HG03342 (cell line): ENCODE measurements at regions not wholly inside any gene's neighbourhood (a gene's known extent, or its start where the extent isn't known, plus 50 kb on each side); places are given as distances from the start of the nearest gene placed in this dataset.
"Not testable (repeated sequence)": the region's sequence is repeated elsewhere in the genome, so short reads cannot be mapped to it uniquely, and the experiment has no call there.

Experiments
- ATAC-seq: cut with Tn5 transposase; IDR thresholded peaks from one replicate; pipeline ENCODE4 v1.9.1; 2021; ENCODE audit warnings: mild to moderate bottlenecking, moderate library complexity; ENCODE audit not compliant: unreplicated experiment

- no peak for ATAC-seq
Observed at GRCh38 chr16:9337308-9338032, 246.0 kb downstream of the HAPSTR1 start.

DNA sequence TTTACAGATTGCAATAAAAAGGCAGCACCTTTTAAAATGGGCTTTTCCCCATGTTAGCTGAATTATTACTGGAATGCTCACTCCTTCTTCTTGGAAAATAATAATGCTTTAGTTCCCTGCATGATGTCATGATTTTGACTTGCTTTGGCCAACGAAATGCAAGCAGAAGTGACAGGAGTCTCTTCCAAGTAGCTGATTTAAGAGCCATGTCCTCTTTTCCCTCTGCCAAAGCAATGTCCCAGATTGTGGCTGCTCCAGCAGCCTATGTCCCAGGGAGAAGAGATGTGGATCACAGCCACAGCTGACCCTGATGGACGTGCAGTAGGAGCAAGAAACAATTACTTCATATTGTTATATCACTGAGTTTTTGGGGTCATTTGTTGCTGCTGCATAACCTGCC, 246.6 kb downstream of the HAPSTR1 start:
- ATAC-seq, result no peak

DNA sequence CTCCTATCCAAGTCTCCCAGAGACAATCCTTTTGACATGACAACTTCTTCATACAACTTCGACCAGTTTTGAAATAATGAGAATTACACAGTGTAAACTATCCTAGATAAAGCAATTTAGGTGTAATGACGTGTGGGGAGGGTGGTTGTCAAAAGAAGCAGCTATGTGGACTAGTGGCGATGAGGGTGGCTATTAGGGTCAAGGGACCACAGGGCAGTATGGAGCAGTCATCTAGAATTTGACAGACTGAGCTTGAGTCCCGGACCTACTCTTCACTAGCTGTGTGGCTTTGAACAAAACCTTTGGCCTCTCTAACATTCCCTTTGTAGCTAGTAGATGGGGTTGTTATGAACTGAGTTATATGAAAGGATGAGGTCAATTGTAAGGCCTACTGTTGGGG, 247.1 kb downstream of the HAPSTR1 start:
- no peak for ATAC-seq

GRCh38 chr16:9340526-9341256, 249.2 kb downstream of the HAPSTR1 start:
- ATAC-seq, result no peak

DNA sequence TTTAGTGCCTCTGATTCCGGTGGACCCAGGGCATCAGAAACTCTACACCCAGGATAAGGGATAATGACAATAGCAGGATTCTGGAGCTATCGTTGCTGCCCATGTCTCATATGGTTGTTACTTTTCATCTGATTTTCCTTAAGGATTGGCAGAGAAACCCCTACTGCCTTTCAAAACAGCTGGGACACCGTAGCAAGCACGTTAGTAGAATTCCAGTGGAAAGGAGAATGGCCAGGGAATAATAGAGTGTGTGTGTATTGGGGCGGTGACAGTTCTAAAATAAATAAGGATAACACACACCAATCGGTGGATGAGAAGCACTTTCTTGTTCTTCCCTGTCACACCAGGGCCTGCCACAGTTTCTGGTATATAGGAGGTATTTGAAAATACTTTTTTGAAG, 251.8 kb downstream of the HAPSTR1 start:
- ATAC-seq, result no peak

DNA sequence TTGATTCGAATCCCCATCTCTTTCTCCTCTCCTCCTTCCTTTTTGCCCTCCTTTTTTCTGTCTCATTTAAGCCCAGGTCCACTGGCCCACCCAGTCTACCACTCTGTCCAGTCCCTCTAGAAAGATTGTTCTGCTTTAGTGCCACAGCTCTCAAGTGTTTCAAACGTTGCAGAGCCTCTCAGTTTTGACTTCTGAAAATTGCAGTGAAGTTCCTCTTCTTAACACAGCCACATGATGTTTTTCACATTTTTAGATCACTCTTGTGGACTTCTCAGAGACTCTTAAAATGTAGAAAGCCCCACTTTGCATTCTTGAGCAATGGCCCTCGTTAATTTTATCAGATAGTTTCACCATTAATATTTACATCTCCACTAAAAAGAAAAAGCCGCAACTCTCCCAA, 253.1 kb downstream of the HAPSTR1 start:
- ATAC-seq, result no peak

- ATAC-seq, result no peak
Observed at GRCh38 chr16:9345046-9345445, 253.6 kb downstream of the HAPSTR1 start.

- no peak for ATAC-seq
Observed at GRCh38 chr16:9345880-9346279, 254.4 kb downstream of the HAPSTR1 start.

- ATAC-seq, result no peak
Observed at GRCh38 chr16:9348912-9349311, 257.5 kb downstream of the HAPSTR1 start.

DNA sequence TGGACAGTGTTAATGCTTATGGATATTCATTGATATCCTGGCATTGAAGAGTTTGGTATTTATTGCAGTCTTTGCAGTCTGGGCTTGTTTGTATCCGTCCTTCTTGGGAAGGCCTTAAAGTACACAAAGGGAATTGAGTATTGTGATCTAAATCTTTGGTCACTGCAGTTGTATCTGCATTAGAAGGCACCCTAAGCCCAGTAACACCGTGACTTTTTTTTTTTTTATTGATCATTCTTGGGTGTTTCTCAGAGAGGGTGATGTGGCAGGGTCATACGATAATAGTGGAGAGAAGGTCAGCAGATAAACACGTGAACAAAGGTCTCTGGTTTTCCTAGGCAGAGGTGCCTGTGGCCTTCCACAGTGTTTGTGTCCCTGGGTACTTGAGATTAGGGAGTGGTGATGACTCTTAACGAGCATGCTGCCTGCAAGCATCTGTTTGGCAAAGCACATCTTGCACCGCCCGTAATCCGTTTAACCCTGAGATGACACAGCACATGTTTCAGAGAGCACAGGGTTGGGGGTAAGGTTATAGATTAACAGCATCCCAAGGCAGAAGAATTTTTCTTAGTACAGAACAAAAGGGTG, 258.0 kb downstream of the HAPSTR1 start:
- ATAC-seq, result not testable (repeated sequence)

DNA sequence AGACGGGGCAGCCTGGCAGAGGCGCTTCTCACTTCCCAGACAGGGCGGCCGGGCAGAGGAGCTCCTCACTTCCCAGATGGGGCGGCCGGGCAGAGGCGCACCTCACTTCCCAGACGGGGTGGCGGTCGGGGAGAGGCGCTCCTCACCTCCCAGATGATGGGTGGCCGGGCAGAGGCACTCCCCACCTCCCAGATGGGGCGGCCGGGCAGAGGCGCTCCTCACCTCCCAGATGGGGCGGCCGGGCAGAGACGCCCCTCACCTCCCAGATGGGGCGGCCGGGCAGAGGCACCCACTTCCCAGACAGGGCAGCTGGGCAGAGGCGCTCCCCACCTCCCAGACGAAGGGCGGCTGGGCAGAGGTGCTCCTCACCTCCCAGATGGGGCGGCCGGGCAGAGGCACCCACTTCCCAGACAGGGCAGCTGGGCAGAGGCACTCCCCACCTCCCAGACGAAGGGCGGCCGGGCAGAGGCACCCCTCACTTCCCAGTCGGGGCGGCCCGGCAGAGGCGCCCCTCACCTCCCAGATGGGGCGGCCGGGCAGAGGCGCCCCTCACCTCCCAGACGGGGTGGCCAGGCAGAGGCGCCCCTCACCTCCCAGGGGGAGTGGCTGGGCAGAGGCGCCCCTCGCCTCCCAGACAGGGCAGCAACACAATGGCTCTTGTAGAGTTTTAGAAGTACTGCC, 258.8 kb downstream of the HAPSTR1 start:
- ATAC-seq, result not testable (repeated sequence)

DNA sequence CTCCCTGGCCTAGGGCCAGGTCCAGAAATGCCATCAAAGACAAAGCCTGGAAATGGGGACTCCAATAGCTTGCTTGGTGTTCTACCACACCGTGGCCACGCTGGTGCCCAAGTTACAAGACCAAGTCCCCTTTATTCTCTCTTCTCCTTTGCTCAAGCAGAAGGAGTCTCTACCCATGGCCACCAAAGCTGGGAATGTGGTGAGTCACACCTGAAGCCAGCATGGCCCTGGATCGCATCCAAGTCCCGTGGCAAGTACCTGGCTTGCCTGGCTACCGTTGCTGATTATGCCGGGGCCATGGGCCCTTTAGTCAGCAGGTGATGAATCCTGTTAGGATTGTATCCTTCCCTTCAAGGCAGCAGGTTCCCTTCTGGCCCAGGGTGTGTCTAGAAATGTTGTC, 260.0 kb downstream of the HAPSTR1 start:
- no peak for ATAC-seq

DNA sequence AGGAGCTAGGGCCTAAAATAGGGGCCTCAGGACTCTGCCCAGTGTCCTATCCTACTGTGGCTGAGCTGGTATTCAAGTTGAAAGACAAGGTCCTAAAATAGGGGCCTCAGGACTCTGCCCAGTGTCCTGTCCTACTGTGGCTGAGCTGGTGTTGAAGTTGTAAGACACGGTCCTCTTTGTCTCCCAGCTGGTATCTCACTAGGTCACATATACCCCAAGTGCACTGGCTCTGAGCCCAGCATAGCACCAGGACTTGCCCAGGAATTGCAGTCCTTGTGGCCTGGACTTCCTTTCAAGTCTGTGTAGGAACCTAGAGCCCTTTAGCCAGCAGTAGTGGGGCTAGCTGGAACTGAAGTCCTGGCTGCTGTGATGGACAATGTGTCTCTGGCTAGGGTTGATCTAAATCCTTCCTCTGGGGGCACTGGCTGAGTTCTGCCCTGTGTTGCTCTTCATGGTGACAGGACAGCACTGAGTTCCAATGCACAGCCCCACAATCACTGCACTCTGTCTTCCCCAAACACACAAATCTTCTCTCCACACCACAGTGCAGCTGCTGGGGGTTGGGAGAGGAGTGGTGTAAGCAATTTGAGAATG, 260.5 kb downstream of the HAPSTR1 start:
- ATAC-seq, result no peak

DNA sequence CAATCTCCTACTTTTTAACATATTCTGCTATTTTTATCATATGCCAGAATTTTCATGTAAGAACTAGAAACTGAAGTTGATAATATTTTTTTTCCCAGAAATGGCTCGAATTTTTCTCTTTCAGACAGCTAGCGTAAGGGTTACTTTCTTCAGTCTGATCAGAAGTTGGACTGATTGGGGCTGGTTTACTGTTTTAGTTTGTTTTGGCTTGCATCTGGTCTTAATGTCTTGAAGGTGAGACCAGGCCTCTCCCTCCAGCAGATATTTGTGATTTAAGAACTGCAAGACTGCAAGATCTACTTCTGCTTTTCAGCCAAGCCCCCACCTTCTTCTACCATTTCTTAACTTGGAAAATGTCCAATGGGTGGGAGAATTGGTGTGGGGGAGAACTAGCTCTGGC, 266.4 kb downstream of the HAPSTR1 start:
- no peak for ATAC-seq

GRCh38 chr16:9360075-9360474, 268.6 kb downstream of the HAPSTR1 start:
- ATAC-seq, result no peak

DNA sequence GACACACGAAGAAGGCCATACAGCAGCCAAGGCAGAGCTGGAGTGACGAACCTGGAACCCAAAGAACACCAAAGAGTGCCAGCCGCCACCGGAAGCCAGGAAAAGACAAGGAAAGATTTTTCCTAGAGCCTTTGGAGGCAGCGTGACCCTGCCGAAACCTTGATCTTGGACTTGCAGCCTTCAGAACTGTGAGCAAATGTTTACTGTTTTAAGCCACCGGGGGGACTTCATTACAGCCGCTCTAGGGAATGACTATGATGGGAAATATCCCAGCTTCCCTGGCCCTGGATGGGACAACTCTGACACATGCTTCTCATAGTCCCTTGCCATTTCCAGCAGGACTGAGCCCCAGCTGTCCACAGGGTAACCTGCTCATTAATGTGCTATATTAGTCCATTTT, 270.6 kb downstream of the HAPSTR1 start:
- ATAC-seq, result no peak

DNA sequence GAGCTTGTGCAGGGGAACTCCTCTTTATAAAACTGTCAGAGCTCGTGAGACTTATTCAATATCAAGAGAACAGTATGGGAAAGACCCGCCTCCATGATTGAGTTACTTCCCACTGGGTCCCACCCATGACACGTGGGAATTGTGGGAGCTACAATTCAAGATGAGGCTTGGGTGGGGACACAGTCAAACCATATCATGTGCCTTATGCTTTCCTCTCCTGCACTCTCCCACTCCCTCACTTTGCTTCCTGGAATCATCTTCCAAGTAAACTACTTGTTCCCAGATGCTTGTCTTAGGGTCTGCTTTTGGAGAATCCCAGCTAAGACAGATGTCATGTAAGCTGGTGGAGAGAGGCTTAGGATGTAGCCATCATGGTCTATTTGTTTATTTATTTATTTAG, 271.2 kb downstream of the HAPSTR1 start:
- ATAC-seq, result no peak

- ATAC-seq, result no peak
Observed at GRCh38 chr16:9363520-9363919, 272.1 kb downstream of the HAPSTR1 start.

- no peak for ATAC-seq
Observed at GRCh38 chr16:9364721-9365369, 273.4 kb downstream of the HAPSTR1 start.

DNA sequence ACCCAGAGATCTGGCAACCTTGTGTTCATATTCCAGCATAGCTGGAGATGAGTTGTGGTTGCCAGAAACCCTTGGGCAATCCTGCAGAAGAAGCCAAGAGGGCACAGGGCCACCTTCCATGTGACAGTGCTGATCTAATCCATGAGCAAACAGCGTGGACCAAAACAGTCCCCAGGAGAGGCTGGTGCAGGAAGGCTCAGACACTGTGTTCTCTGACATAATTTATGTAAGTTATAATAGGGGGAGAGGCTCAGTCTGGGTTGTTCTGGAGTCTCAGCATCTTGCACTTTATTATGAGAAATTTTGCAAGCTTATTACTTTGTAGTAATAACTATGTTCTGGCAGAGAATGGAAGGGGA, 273.9 kb downstream of the HAPSTR1 start:
- no peak for ATAC-seq
